Left renal cortex interstitium (tissue), 4 donors: ENCODE measurements at regions not wholly inside any gene's neighbourhood (a gene's known extent, or its start where the extent isn't known, plus 50 kb on each side); places are given as distances from the start of the nearest gene placed in this dataset.
"Not testable (repeated sequence)": the region's sequence is repeated elsewhere in the genome, so short reads cannot be mapped to it uniquely, and the experiment has no call there.

ENCODE experiments used
- DNase-seq, 4 donors: peaks; one replicate each; pipeline ENCODE4 v3.0.0-alpha.2; 2013; ENCODE audit warnings: low read depth in 4 of 4, low spot score in 2 of 4, missing footprints in 1 of 4

DNA sequence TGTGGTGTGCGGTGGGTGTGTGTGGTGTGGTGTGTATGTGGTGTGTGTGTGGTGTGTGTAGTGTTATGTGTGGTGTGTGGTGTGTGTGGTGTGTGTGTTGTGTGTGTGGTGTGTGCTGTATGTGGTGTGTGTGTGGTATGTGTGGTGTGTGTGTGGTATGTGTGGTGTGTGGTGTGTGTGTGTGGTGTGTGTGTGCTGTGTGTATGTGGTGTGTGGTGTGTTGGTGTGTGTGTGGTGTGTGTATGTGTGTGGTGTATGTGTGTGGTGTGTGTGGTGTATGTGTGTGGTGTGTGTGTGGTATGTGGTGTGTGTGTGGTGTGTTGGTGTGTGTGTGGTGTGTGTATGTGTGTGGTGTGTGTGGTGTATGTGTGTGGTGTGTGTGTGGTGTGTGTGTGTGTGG is 144.3 kb downstream of the HSD17B3 start:
- no peak for DNase-seq

DNA sequence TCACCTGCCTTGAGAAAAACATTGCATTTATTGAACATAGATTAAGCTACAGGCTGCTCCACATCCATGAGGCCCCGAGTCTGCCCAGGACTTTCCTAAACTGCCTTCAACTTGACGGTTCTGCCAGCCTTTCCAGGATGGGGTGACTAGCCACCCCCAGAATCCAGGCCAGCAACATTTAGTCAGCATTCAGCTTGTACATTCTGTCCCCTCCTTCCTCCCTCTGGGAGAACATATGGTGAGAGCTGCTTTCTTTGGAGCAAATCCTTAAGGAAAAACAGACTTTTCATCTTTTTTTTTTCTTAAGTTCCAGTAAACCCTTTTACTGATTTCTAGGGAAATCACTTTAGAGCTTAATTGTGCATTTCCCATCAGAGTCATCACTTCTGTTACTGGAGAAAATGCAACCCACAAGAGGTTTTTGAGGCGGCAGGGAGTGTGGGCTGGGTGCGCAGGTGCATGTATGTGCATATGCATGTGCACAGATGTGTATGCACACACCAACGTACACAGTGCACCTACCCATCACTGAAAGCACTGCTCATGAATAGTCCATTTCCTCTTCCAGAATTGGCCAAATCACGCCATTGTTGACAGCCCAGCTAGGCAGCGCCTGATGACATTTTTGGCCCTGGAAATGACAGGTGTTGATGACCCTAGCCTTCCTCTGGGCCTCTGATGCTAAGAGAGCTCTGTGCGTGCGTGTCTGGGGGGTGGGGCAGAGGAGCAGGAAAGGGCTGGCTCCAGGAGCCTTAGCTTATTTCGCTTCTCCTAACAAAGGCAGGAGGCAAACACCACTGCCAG is 145.6 kb downstream of the HSD17B3 start:
- no peak for DNase-seq

DNA sequence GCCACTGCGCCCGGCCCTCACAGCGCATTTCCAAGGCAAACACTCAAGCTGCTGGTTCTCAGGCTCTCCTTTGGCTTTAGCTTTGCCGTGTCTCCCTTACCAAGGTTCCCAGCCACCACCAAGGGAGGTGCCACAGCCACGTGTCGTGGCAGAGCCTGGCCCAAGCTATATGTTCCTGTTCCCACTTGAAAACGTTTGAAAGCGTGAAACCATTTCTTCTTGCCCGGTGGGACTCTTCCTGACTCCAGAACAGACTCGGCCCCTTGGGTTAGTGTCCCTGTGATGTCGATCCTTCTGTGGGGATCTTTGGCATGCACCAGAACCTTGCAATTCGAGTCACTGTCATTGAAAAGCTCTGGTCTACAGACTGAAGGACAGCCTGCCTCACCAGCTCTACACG is 147.9 kb downstream of the HSD17B3 start:
- no peak for DNase-seq

DNA sequence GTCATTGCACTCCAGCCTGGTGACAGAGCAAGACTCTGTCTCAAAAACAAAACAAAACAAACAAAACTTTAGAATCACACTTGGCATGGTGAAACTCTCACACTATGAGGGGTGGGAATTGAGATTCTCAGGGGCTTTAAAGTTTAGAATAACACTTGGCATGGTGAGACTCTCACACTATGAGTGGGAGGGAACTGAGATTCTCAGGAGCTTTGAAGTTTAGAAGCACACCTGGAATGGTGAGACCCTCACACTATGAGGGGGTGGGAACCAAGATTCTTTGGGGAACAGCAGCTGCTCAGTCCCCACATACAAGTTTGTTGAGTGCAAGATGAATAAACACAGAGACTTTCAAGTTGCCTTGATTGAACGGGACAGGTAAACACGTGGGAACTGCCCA is 149.4 kb downstream of the HSD17B3 start:
- no peak for DNase-seq

DNA sequence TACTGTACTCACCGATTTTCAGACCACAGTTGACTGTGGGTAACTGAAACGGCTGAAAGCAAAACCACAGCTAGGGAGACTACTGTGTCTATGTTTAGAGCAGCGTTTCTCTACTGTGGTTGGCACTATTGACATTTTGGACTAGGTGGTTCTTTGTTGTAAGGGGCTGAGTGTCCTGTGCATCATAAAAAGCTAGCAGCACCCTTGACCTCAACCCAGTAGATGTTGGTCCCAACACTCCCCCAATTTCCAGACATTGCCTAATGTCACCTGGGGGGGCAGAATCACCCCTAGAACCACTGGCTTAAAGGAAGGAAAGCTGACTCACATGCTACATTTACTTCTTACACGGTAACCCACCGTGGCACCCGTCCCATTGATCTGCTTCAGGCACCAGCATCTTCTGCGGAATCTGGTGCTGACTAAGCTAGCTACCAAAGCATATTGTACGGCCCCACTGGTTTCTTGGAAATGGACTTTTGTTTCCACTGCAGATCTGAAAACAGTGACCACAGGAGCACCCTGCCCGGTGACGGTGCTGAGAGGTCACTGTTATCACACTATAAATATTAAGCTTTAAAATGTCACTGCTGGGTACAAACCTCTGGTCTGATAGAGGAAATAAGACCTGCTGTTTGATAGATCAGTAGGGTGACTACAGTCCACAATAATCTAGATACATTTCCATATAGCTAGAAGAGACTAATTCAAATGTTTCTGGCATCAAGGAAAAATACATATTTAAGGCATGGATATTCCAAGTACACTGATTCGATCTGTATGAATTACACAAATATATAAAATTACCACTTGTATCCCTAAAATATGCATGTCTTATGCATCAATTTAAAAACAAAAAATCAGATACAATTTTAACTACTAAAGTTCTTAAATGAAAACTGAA is 151.4 kb downstream of the HSD17B3 start:
- no peak for DNase-seq

DNA sequence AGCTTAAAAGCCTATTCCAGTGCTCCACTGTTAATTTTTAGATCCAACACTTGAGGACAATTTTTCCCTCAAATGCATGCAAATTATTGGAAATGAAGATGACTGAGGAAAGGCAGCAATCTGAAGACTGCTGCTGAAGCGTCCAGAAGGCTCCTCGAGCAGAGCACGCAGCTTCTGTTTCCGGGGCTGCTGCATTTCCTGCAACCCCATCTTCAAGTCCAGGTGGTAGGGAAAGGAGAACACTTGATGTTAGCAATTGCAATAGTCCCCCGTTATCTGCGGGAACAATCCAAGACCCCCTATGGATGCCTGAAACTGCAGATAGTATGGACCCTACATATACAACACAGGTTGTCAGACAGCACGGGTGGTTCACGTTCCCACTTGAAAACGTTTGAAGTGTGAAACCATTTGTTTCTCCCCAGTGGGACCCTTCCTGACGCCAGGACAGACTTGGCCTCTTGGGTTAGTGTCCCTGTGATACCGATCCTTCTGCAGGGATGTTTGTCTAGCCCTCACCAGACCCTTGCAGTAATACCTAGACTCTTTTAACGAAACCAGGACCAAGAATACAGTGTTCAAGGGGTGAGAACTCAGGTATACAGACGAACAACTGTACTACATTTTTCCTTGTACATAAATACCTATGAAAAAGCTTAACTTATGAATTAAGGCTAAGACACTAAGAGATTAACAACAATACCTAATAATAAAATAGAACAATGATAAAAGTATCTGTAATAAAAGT is 152.3 kb downstream of the HSD17B3 start:
- DNase-seq: no peak

GRCh38 chr9:96148634-96149532 is 153.1 kb downstream of the HSD17B3 start:
- DNase-seq: no peak

- not testable (repeated sequence) for DNase-seq
Measured at GRCh38 chr9:96147029-96147428, 154.9 kb downstream of the HSD17B3 start.

- no peak for DNase-seq
Measured at GRCh38 chr9:96141666-96142065, 160.3 kb downstream of the HSD17B3 start.

GRCh38 chr9:96141128-96141474 is 160.9 kb downstream of the HSD17B3 start:
- no peak for DNase-seq

DNA sequence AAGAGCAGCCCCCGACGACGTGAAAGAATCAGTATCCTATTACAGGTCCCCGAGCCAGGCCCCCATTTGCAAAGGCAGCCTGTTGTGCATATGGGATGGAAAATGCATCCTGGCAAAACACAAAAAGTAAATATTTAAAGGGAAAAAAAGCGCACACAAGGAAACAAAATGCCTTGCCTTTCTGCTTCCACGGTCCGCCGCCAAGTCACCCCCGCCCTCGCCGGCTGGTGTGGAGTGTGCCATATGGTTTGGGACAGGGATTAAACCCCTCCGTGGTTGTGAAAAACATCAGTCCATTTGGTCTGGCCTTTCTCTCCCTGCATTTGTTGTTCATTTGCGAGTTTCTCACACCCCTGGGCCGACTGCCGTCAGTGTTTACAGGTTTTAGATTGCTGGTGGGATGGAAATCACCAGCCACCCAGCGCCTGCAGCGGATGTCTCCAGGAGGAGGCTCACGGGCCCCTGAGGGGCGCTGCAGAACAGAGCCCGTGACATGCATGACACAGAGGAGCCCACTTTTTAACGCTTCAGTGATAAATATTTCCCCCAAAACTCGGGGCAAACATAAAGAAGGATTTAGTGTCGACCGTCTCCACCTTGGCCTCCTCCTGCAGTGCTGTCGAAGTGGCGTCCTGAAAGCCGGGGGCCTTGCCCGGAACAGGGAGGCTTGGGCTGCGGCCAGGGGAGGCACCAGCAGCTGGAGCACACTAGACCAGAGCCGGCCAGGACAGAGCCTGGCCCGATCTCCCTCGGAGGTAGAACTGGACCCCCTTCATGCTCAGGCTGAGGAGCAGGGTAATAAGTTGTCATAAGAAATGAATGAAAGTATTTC is 161.5 kb downstream of the HSD17B3 start:
- no peak for DNase-seq

GRCh38 chr9:96139592-96140295 is 162.2 kb downstream of the HSD17B3 start:
- DNase-seq: no peak

GRCh38 chr9:96138616-96139015 is 163.4 kb downstream of the HSD17B3 start:
- DNase-seq: no peak

DNA sequence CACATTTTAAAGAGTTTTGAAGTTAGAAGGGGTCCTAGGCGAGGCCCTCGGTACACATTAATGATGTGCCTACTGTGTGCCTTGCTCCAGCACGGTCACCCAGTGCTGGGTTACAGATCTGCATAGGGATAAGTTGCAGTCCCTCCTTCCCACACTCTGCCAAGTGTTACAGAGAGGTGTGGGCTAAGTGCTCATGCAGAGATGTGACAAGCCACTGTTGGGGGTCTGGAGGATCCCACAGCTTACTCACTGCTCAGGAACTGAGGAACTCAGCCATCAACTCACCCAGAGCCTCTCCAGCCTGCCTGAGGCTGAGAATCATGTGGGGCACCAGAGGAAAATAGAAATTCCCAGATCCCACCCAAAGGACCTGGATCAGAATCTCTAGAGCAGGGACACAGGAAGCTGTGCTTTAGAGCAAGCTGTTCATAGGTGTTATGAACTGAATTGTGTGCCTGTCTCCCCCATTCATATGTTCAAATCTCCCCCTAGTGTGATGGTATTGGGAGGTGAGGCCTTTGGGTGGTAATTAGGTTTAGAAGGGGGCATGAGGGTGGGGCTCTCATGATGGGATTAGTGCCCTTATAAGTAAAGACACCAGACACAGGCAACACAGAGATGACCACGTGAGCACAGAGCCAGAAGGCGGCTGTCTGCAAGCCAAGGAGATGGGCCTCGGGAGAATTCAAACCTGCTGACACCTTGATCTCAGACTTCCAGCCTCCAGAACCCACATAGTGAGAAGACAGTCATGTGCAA is 164.1 kb downstream of the HSD17B3 start:
- DNase-seq: no peak

GRCh38 chr9:96136992-96137670 is 164.8 kb downstream of the HSD17B3 start:
- DNase-seq: no peak

GRCh38 chr9:96135753-96136290 is 166.2 kb downstream of the HSD17B3 start:
- DNase-seq: no peak
